ENCODE measurements at regions not wholly inside any gene's neighbourhood (a gene's known extent, or its start where the extent isn't known, plus 50 kb on each side); places are given as distances from the start of the nearest gene placed in this dataset.

DNA sequence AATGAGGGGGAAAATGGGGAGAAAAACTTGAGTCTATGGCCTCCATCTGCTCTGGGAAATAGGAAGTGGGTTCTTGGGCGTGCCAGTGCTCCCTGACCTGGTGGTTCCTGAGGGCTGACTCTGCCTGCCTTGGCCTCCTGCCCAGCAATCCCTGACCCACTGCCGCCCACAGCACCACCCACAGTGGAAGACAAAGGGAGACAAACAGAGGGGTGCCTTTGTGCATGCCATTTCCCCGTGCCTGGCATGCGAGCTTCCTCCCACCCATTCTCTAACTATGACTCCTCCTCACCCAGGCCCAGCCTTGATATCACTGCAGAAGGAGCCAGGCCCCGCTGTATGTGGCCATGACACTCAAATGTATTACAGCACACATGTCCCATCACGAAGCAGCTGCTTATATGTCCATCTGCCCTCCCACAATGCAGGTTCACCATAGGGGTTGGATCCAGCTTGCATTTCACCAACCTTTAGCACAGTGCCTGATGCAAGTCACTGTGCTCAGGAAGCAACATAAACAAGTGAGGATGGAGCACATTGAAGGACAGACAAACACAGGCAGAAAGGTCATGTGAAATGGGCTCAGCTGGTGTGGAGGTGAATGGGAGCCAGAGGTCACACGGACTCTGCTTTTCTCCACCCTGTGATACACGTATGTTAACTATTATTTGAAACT lies 84.4 kb downstream of the ADRB2 start:
- no peak for TF ChIP-seq POLR2A (IDR thresholded peaks at IDR 0.05)
- TF ChIP-seq, protein P1, sequence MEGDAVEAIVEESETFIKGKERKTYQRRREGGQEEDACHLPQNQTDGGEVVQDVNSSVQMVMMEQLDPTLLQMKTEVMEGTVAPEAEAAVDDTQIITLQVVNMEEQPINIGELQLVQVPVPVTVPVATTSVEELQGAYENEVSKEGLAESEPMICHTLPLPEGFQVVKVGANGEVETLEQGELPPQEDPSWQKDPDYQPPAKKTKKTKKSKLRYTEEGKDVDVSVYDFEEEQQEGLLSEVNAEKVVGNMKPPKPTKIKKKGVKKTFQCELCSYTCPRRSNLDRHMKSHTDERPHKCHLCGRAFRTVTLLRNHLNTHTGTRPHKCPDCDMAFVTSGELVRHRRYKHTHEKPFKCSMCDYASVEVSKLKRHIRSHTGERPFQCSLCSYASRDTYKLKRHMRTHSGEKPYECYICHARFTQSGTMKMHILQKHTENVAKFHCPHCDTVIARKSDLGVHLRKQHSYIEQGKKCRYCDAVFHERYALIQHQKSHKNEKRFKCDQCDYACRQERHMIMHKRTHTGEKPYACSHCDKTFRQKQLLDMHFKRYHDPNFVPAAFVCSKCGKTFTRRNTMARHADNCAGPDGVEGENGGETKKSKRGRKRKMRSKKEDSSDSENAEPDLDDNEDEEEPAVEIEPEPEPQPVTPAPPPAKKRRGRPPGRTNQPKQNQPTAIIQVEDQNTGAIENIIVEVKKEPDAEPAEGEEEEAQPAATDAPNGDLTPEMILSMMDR (IDR thresholded peaks at IDR 0.05) = no peak
- ATAC-seq (peak in 1 of 4 donors; percentile 44), DNase-seq (no peak)
- Histone ChIP-seq H3K36me3 (no peaks in the 10 kb centered on the region), H3K4me3 (no peak overlapping the region), H3K4me1 (peaks cover 0 to 25% (median 5%) of the 10 kb centered on the region in 4 donors), H3K27ac (no peak overlapping the region), H3K9me3 (no peaks in the 10 kb centered on the region), H3K27me3 (no peaks in the 10 kb centered on the region)
- WGBS (ENCODE audit: insufficient coverage, low coverage, low lambda C conversion rate, missing lambda C conversion rate) = 65% methylated on average over 6 of the region's 8 CpGs
- intact Hi-C loops (cut with DNase I) = no loop called here

DNA sequence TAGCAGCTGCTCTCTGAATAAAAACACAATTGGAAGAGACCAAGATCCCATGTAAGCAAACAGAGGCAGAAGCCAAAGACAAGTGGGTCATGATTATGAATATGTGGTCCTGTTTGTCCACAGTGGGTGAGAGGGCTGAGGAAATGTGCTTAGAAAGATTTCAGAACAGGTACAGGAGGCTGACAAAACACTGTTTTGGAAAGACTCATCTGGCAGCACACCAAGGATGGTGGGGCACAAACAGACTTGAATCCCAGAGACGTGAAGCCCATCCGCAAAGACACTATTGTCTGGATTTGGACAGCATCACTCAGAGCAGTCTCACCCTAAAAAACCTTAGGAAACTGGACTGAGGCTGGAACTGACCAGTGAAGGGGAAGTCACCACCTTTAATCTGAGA lies 85.0 kb downstream of the ADRB2 start:
- peaks cover 0 to 27% (median 5%) of the 10 kb centered on the region in 4 donors for H3K4me1 ChIP-seq
- no peak for ATAC-seq
- TF ChIP-seq, protein P1 (IDR thresholded peaks at IDR 0.05) = no peak
- no peak for TF ChIP-seq POLR2A (IDR thresholded peaks at IDR 0.05)

DNA sequence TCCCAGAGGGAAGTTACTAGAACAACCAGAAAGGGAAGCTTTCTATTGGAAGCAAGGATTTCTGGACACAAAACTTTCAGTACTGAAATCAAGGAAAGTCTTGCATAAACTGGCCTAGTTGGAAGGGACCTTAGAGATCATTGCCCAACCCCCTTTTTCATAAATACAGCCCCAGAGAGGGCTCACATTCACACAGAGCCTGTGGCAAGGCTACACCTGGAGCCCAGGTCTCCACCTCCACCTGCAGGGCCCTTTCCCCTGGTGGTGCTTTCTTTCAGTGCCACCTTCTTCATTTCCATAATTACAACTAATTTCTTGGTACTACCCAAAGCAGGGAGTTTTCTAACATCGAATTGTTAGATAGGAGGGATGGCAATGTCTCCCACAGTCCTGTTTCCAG lies 85.7 kb downstream of the ADRB2 start:
- H3K4me1 ChIP-seq = peaks cover 0 to 28% (median 5%) of the 10 kb centered on the region in 4 donors
- TF ChIP-seq, protein P1 (IDR thresholded peaks at IDR 0.05) = no peak
- no peak for TF ChIP-seq POLR2A (IDR thresholded peaks at IDR 0.05)
- H3K27me3 ChIP-seq = no peaks in the 10 kb centered on the region
- H3K36me3 ChIP-seq = no peaks in the 10 kb centered on the region
- intact Hi-C loops (cut with DNase I) = no loop called here
- no peaks in the 10 kb centered on the region for H3K9me3 ChIP-seq
- no peak overlapping the region for H3K4me3 ChIP-seq
- WGBS (ENCODE audit: insufficient coverage, low coverage, low lambda C conversion rate, missing lambda C conversion rate) = 86% methylated on average over 1 of the region's 1 CpG
- DNase-seq (no peak), ATAC-seq (no peak)
- no peak overlapping the region for H3K27ac ChIP-seq

More for the DNA sequence above, 85.0 kb downstream of the ADRB2 start:
- Histone ChIP-seq H3K27me3 (no peaks in the 10 kb centered on the region), H3K9me3 (no peaks in the 10 kb centered on the region), H3K36me3 (no peaks in the 10 kb centered on the region), H3K27ac (no peak overlapping the region), H3K4me3 (no peak overlapping the region)
- DNase-seq = no peak
- 100% methylated on average over 1 of the region's 2 CpGs for WGBS (ENCODE audit: insufficient coverage, low coverage, low lambda C conversion rate, missing lambda C conversion rate)
- intact Hi-C loops (cut with DNase I) = no loop called here

DNA sequence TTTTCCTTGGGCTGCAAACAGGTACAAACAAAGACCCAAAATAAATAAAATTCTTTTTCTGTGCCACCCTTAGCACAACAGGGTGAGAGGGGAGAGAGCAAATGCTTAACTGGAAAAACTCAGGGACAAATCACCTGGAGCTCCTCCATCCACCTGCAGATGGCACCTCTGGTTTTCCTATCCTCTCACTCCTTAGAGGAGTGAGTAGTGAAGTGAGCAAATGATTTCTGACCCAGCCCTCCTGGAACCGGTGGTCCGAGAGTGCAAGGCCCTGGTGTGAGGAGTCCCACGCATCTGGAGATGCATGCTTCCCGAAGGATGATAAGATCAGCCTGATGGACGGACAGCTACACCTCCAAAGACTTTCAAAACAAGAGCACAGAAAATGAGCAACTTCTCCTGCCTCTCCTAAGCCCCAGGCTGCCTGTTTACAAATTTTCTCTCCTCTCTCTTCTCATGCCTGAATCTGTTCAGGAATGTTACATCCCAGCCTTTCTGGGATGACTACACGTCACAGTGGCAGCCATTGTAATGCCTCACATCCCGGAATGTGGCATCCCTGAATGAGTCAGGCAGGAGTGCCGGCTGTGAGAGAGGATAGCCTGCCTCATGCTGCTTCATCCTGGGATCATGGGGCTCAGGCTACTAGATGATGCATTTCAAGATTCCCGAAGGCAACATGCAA lies 86.4 kb downstream of the ADRB2 start:
- no peak for DNase-seq

More for the DNA sequence above, 86.4 kb downstream of the ADRB2 start:
- H3K9me3 ChIP-seq = no peaks in the 10 kb centered on the region
- no peak overlapping the region for H3K4me3 ChIP-seq
- intact Hi-C loops (cut with DNase I) = no loop called here
- WGBS (ENCODE audit: insufficient coverage, low coverage, low lambda C conversion rate, missing lambda C conversion rate) = 59% methylated on average over 7 of the region's 9 CpGs
- no peak for TF ChIP-seq POLR2A (IDR thresholded peaks at IDR 0.05)
- TF ChIP-seq, protein P1 (IDR thresholded peaks at IDR 0.05) = peak; percentile 9 to 48 (median 29)
- no peak overlapping the region for H3K27ac ChIP-seq
- peak in 2 of 4 donors; percentile 15 to 35 for ATAC-seq
- H3K27me3 ChIP-seq = no peaks in the 10 kb centered on the region
- no peaks in the 10 kb centered on the region for H3K36me3 ChIP-seq
- peaks cover 0 to 28% (median 5%) of the 10 kb centered on the region in 4 donors for H3K4me1 ChIP-seq

All from right lobe of liver (tissue), 6 donors.